H1 (cell line): ENCODE measurements at regions not wholly inside any gene's neighbourhood (a gene's known extent, or its start where the extent isn't known, plus 50 kb on each side); places are given as distances from the start of the nearest gene placed in this dataset.

Experiments used
- CBX8 ChIP-seq: fragments of 300-800, 300-1000 bp; sonication (generic); IDR thresholded peaks from 2 replicates; pipeline ENCODE4 v1.7.1; 2016; ENCODE audit warnings: low read depth, low read length, borderline replicate concordance
- CHD1 ChIP-seq: IDR thresholded peaks from 2 replicates; pipeline ENCODE4 v1.6.1; 2012; ENCODE audit warnings: low read depth, low read length, improper control_type of control experiment
- KDM1A ChIP-seq: fragments of 200-600, 300-600 bp; sonication (generic); IDR thresholded peaks from 2 replicates; pipeline ENCODE4 v1.7.1; 2016; ENCODE audit warnings: mild to moderate bottlenecking, low read length, borderline replicate concordance
- KDM4A ChIP-seq: IDR thresholded peaks from one replicate; pipeline ENCODE4 v1.7.1; 2012; ENCODE audit warnings: low read depth, mild to moderate bottlenecking, moderate library complexity, low read length, inconsistent platforms; ENCODE audit not compliant: severe bottlenecking

- TF ChIP-seq CBX8 (no peak), KDM1A (no peak), CHD1 (no peak), KDM4A (no peak)
These were observed 177.2 kb upstream of the DPP10 start (continued) for GRCh38 chr2:114265261-114265660.
